CD14-positive monocyte (primary cell): ENCODE measurements at regions not wholly inside any gene's neighbourhood (a gene's known extent, or its start where the extent isn't known, plus 50 kb on each side); places are given as distances from the start of the nearest gene placed in this dataset.

Experiments
- DNase-seq, 3 donors: peaks; one replicate each; pipeline ENCODE4 v3.0.0-alpha.2; 2011 to 2022
- H2AFZ ChIP-seq: 2 replicates; pipeline ENCODE4 v1.6.0; 2012; ENCODE audit warnings: mild to moderate bottlenecking, low read depth, low read length, inconsistent platforms; ENCODE audit not compliant: insufficient read depth, poor library complexity, severe bottlenecking
- H3K27ac ChIP-seq, 2 donors: 1 replicate in 1 of 2; 2 replicates in 1 of 2; pipeline ENCODE4 v1.5.1; 2012 to 2013; ENCODE audit warnings: low read length in 2 of 2, control low read depth in 1 of 2, inconsistent platforms in 1 of 2, low read depth in 1 of 2, mild to moderate bottlenecking in 1 of 2
- H3K27me3 ChIP-seq, 2 donors: one replicate each; pipeline versions ENCODE4 v1.6.0 to v1.6.1; 2011 to 2013; ENCODE audit warnings: low read length in 2 of 2; ENCODE audit not compliant: control insufficient read depth in 2 of 2, insufficient read depth in 2 of 2
- H3K36me3 ChIP-seq, 2 donors: replicated peaks in 1 of 2; 1 replicate in 1 of 2; 2 replicates in 1 of 2; pipeline versions ENCODE4 v1.5.1 to v1.6.1; 2012 to 2013; ENCODE audit warnings: low read length in 2 of 2, control low read depth in 1 of 2, inconsistent platforms in 1 of 2, mild to moderate bottlenecking in 1 of 2; ENCODE audit not compliant: insufficient read depth in 2 of 2, control insufficient read depth in 1 of 2
- H3K4me1 ChIP-seq, 2 donors: 1 replicate in 1 of 2; 2 replicates in 1 of 2; pipeline versions ENCODE4 v1.5.1 to v1.6.1; 2012 to 2013; ENCODE audit warnings: low read length in 2 of 2, control low read depth in 1 of 2, inconsistent platforms in 1 of 2, mild to moderate bottlenecking in 1 of 2, moderate library complexity in 1 of 2; ENCODE audit not compliant: insufficient read depth in 2 of 2, control insufficient read depth in 1 of 2
- H3K4me2 ChIP-seq: replicated peaks from 2 replicates; pipeline ENCODE3; 2012; ENCODE audit warnings: low read length, moderate library complexity, mild to moderate bottlenecking; ENCODE audit not compliant: poor library complexity, severe bottlenecking; ENCODE audit errors: extremely low read depth
- H3K4me3 ChIP-seq, 3 experiments: fragments of 200-600 bp in 1 of 3; sonication (generic) in 1 of 3; replicated peaks in 1 of 3; 1 replicate in 2 of 3; 2 replicates in 1 of 3; pipeline ENCODE4 v1.5.1; 2011 to 2013; ENCODE audit warnings: low read length in 3 of 3, mild to moderate bottlenecking in 3 of 3, control low read depth in 2 of 3, low read depth in 2 of 3, inconsistent platforms in 1 of 3, moderate library complexity in 1 of 3
- H3K79me2 ChIP-seq: 2 replicates; pipeline ENCODE4 v1.6.0; 2012; ENCODE audit warnings: mild to moderate bottlenecking, control low read depth, inconsistent platforms, low read length, moderate library complexity; ENCODE audit not compliant: insufficient read depth
- H3K9ac ChIP-seq: 2 replicates; pipeline ENCODE4 v1.6.0; 2017; ENCODE audit warnings: low read length, mild to moderate bottlenecking; ENCODE audit not compliant: insufficient read depth, poor library complexity, severe bottlenecking
- H3K9me3 ChIP-seq, 2 donors: replicated peaks in 1 of 2; 1 replicate in 1 of 2; 2 replicates in 1 of 2; pipeline versions ENCODE4 v1.5.1 to v1.6.1; 2012 to 2013; ENCODE audit warnings: low read length in 2 of 2, control low read depth in 1 of 2; ENCODE audit not compliant: control insufficient read depth in 1 of 2, insufficient read depth in 1 of 2
- H4K20me1 ChIP-seq: 2 replicates; pipeline ENCODE4 v1.6.0; 2012; ENCODE audit warnings: mild to moderate bottlenecking, low read length, control low read depth, moderate library complexity; ENCODE audit not compliant: insufficient read depth
- H3K27ac Mint-ChIP-seq, 7 donors: one replicate each; pipeline ENCODE4 v1.8.0; 2020; ENCODE audit warnings: mild to moderate bottlenecking in 7 of 7, mixed read lengths in 7 of 7, moderate library complexity in 6 of 7, inconsistent platforms in 2 of 7
- H3K27me3 Mint-ChIP-seq, 3 donors: one replicate each; pipeline ENCODE4 v1.8.0; 2021 to 2022; ENCODE audit warnings: low read depth in 3 of 3, mild to moderate bottlenecking in 3 of 3, mixed read lengths in 3 of 3, moderate library complexity in 3 of 3, inconsistent platforms in 1 of 3
- H3K36me3 Mint-ChIP-seq, 2 donors: one replicate each; pipeline ENCODE4 v1.8.0; 2020; ENCODE audit warnings: mixed read lengths in 2 of 2, inconsistent platforms in 1 of 2, mild to moderate bottlenecking in 1 of 2
- H3K4me1 Mint-ChIP-seq: one replicate; pipeline ENCODE4 v1.8.0; 2020; ENCODE audit warnings: mild to moderate bottlenecking, mixed read lengths
- H3K4me3 Mint-ChIP-seq, 2 donors: one replicate each; pipeline ENCODE4 v1.8.0; 2020; ENCODE audit warnings: mild to moderate bottlenecking in 2 of 2, mixed read lengths in 2 of 2, moderate library complexity in 1 of 2
- H3K9me3 Mint-ChIP-seq, 7 donors: one replicate each; pipeline ENCODE4 v1.8.0; 2020 to 2022; ENCODE audit warnings: mixed read lengths in 7 of 7, mild to moderate bottlenecking in 6 of 7, moderate library complexity in 6 of 7, inconsistent platforms in 2 of 7
- WGBS: methylation state at CpG from one replicate; pipeline ENCODE4 v1.1.5; 2013; ENCODE audit warnings: missing lambda C conversion rate; ENCODE audit not compliant: insufficient coverage; 5-methylcytosine and 5-hydroxymethylcytosine counted together
- intact Hi-C, 2 donors: fragments of 100-400 bp; cut with micrococcal nuclease; formaldehyde crosslinking; loops; one replicate each; pipeline versions ENCODE4 v1.15.0 to v1.15.1; 2023
- TF ChIP-seq, protein P1 (sequence below): fragments of 200-600 bp; IDR thresholded peaks from one replicate; pipeline ENCODE4 v1.8.0; 2022; ENCODE audit warnings: antibody characterized with exemption, mild to moderate bottlenecking

GRCh38 chr3:106206613-106207012 lies 337.8 kb upstream of the CBLB start:
- DNase-seq: no peak
- Histone ChIP-seq H3K4me3 (peak overlapping the region in 2 of 3 experiments; percentile 22 to 49), H3K27ac (no peak overlapping the region), H3K79me2 (no peaks in the 10 kb centered on the region), H4K20me1 (no peaks in the 10 kb centered on the region), H2AFZ (peak overlapping the region; percentile 63), H3K9ac (no peak overlapping the region), H3K4me2 (peak overlapping the region; percentile 56), H3K36me3 (no peaks in the 10 kb centered on the region), H3K4me1 (peaks cover 8 to 15% of the 10 kb centered on the region in 2 donors), H3K9me3 (no peaks in the 10 kb centered on the region), H3K27me3 (no peaks in the 10 kb centered on the region)
- Mint-ChIP-seq H3K4me3 (peak overlapping the region in 1 of 2 donors; percentile 75), H3K9me3 (peaks cover 0 to 4% (median 2%) of the 10 kb centered on the region in 7 donors), H3K27me3 (no peaks in the 10 kb centered on the region), H3K27ac (no peak overlapping the region), H3K36me3 (no peaks in the 10 kb centered on the region), H3K4me1 (peaks cover 17% of the 10 kb centered on the region)
- TF ChIP-seq, protein P1, sequence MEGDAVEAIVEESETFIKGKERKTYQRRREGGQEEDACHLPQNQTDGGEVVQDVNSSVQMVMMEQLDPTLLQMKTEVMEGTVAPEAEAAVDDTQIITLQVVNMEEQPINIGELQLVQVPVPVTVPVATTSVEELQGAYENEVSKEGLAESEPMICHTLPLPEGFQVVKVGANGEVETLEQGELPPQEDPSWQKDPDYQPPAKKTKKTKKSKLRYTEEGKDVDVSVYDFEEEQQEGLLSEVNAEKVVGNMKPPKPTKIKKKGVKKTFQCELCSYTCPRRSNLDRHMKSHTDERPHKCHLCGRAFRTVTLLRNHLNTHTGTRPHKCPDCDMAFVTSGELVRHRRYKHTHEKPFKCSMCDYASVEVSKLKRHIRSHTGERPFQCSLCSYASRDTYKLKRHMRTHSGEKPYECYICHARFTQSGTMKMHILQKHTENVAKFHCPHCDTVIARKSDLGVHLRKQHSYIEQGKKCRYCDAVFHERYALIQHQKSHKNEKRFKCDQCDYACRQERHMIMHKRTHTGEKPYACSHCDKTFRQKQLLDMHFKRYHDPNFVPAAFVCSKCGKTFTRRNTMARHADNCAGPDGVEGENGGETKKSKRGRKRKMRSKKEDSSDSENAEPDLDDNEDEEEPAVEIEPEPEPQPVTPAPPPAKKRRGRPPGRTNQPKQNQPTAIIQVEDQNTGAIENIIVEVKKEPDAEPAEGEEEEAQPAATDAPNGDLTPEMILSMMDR: no peak
- intact Hi-C loops: no loop called here
- no CpG with 5 or more reads among the region's 5 CpGs for WGBS

- DNase-seq: no peak
- no peak overlapping the region for H3K4me3 Mint-ChIP-seq
- peaks cover 8 to 15% of the 10 kb centered on the region in 2 donors for H3K4me1 ChIP-seq
- no peaks in the 10 kb centered on the region for H3K79me2 ChIP-seq
- peaks cover 17% of the 10 kb centered on the region for H3K4me1 Mint-ChIP-seq
- no peaks in the 10 kb centered on the region for H3K36me3 Mint-ChIP-seq
- H3K27me3 ChIP-seq: no peaks in the 10 kb centered on the region
- H3K4me3 ChIP-seq: no peak overlapping the region
- no peak overlapping the region for H2AFZ ChIP-seq
- H3K9me3 Mint-ChIP-seq: peaks cover 0 to 4% (median 2%) of the 10 kb centered on the region in 7 donors
- H3K27ac Mint-ChIP-seq: no peak overlapping the region
- no peak overlapping the region for H3K9ac ChIP-seq
- 80% methylated on average over 1 of the region's 4 CpGs for WGBS
- no peaks in the 10 kb centered on the region for H3K27me3 Mint-ChIP-seq
- intact Hi-C loops: no loop called here
- no peaks in the 10 kb centered on the region for H3K9me3 ChIP-seq
- TF ChIP-seq, protein P1: no peak
- H3K27ac ChIP-seq: no peak overlapping the region
- H4K20me1 ChIP-seq: no peaks in the 10 kb centered on the region
- no peak overlapping the region for H3K4me2 ChIP-seq
- no peaks in the 10 kb centered on the region for H3K36me3 ChIP-seq
Observed at GRCh38 chr3:106208251-106208650, 339.4 kb upstream of the CBLB start.
